ENCODE measurements at regions not wholly inside any gene's neighbourhood (a gene's known extent, or its start where the extent isn't known, plus 50 kb on each side); places are given as distances from the start of the nearest gene placed in this dataset.

DNA sequence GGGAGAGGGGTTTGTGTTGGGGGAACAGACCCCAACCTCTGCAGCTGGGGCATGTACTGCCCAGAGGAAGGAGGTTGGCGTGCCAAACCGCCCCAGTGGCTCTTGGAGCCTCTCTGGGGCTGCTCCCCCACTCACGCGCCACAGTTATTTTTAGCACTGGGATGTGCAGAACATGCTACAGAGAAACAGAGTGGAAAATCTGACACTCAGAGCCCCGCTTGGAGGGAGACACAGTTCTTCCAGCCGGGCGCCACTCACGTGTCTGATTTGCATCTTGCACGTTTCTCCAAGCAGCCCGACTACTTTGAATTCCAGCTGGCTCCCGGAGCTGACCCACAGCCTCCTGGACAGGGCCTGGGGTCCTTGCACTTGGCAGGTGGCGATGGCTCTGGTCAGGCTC is 182.0 kb downstream of the RPS24 start:
- TF ChIP-seq EP300 (IDR thresholded peaks at IDR 0.05; ENCODE audit: borderline replicate concordance) (no peak), CREB1 (IDR thresholded peaks at IDR 0.05; ENCODE audit: low read depth) (no peak), EGR1 (IDR thresholded peaks at IDR 0.05) (no peak), TAF1 (IDR thresholded peaks at IDR 0.05; ENCODE audit: low read depth) (no peak), RAD21 (IDR thresholded peaks at IDR 0.05; ENCODE audit: low read depth) (no peak), FOXM1 (IDR thresholded peaks at IDR 0.05; ENCODE audit: borderline replicate concordance, low read depth) (no peak), TEAD4 (IDR thresholded peaks at IDR 0.05) (no peak), CEBPB (IDR thresholded peaks at IDR 0.05) (no peak), USF1 (IDR thresholded peaks at IDR 0.05) (no peak), ZBTB7A (IDR thresholded peaks at IDR 0.05; ENCODE audit: low read depth) (no peak), NFIC (IDR thresholded peaks at IDR 0.05) (no peak), MAX (IDR thresholded peaks at IDR 0.05) (no peak), TCF12 (IDR thresholded peaks at IDR 0.05; ENCODE audit: low read depth) (no peak)
- TF ChIP-seq, protein P1, sequence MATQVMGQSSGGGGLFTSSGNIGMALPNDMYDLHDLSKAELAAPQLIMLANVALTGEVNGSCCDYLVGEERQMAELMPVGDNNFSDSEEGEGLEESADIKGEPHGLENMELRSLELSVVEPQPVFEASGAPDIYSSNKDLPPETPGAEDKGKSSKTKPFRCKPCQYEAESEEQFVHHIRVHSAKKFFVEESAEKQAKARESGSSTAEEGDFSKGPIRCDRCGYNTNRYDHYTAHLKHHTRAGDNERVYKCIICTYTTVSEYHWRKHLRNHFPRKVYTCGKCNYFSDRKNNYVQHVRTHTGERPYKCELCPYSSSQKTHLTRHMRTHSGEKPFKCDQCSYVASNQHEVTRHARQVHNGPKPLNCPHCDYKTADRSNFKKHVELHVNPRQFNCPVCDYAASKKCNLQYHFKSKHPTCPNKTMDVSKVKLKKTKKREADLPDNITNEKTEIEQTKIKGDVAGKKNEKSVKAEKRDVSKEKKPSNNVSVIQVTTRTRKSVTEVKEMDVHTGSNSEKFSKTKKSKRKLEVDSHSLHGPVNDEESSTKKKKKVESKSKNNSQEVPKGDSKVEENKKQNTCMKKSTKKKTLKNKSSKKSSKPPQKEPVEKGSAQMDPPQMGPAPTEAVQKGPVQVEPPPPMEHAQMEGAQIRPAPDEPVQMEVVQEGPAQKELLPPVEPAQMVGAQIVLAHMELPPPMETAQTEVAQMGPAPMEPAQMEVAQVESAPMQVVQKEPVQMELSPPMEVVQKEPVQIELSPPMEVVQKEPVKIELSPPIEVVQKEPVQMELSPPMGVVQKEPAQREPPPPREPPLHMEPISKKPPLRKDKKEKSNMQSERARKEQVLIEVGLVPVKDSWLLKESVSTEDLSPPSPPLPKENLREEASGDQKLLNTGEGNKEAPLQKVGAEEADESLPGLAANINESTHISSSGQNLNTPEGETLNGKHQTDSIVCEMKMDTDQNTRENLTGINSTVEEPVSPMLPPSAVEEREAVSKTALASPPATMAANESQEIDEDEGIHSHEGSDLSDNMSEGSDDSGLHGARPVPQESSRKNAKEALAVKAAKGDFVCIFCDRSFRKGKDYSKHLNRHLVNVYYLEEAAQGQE (IDR thresholded peaks at IDR 0.05; ENCODE audit: low read depth): no peak

Measured in Ishikawa (cell line).